IMR-90 (cell line): ENCODE measurements at regions not wholly inside any gene's neighbourhood (a gene's known extent, or its start where the extent isn't known, plus 50 kb on each side); places are given as distances from the start of the nearest gene placed in this dataset.

Experiments used
- ATAC-seq: fragments of 200-7000 bp; cut with Tn5 transposase; 2 replicates; pipeline ENCODE4 v1.9.1; 2020; ENCODE audit warnings: low read depth, mild to moderate bottlenecking, moderate library complexity
- BruUV-seq: library from RNA; stranded (reverse); fragments of 400-500 nt; replicated peaks from 2 replicates; lab custom pipeline; 2021; lab: Mats Ljungman, UMichigan
- CTCF ChIA-PET: fragments of 300-600 bp; formaldehyde crosslinking; extraction: SDS; loops from one replicate; lab custom pipeline; 2021; ENCODE audit warnings: antibody characterized with exemption; lab: Yijun Ruan, JAX
- POLR2A ChIA-PET: fragments of 300-600 bp; sonication (Branson Sonifier 250); formaldehyde crosslinking; loops from one replicate; lab custom pipeline; 2022; ENCODE audit warnings: antibody characterized with exemption; ENCODE audit not compliant: unreplicated experiment; lab: Charles Lee
- DNase-seq: peaks from one replicate; pipeline ENCODE4 v3.0.0; 2013
- H2AFZ ChIP-seq: replicated peaks from 2 replicates; pipeline ENCODE3; 2013; ENCODE audit warnings: low read length, mild to moderate bottlenecking; ENCODE audit not compliant: poor library complexity
- H2AK5ac ChIP-seq: 2 replicates; pipeline ENCODE4 v1.6.1; 2013; ENCODE audit warnings: low read depth, low read length, inconsistent platforms
- H2AK9ac ChIP-seq: replicated peaks from 2 replicates; pipeline ENCODE3; 2013; ENCODE audit warnings: mild to moderate bottlenecking, low read depth, low read length, moderate library complexity; ENCODE audit not compliant: poor library complexity
- H2BK120ac ChIP-seq: 2 replicates; pipeline ENCODE4 v1.6.1; 2013; ENCODE audit warnings: low read depth, low read length, inconsistent platforms
- H2BK15ac ChIP-seq: 3 replicates; pipeline ENCODE4 v1.6.1; 2013; ENCODE audit warnings: low read depth, low read length, inconsistent platforms
- H2BK20ac ChIP-seq: 2 replicates; pipeline ENCODE4 v1.6.1; 2013; ENCODE audit warnings: low read depth, mild to moderate bottlenecking, inconsistent platforms, low read length, moderate library complexity
- H2BK5ac ChIP-seq: 2 replicates; pipeline ENCODE4 v1.6.1; 2013; ENCODE audit warnings: mild to moderate bottlenecking, low read depth, low read length, inconsistent platforms; ENCODE audit not compliant: poor library complexity, severe bottlenecking
- H3K14ac ChIP-seq: replicated peaks from 2 replicates; pipeline ENCODE4 v1.6.1; 2013; ENCODE audit warnings: low read depth, low read length, inconsistent platforms
- H3K18ac ChIP-seq: 2 replicates; pipeline ENCODE4 v1.6.1; 2013; ENCODE audit warnings: low read depth, low read length, control low read depth
- H3K23ac ChIP-seq: 2 replicates; pipeline ENCODE4 v1.6.1; 2013; ENCODE audit warnings: low read depth, low read length, inconsistent platforms
- H3K27ac ChIP-seq: 2 replicates; pipeline ENCODE4 v1.5.1; 2013; ENCODE audit warnings: mild to moderate bottlenecking, control low read depth, low read length; ENCODE audit not compliant: insufficient read depth
- H3K27me3 ChIP-seq: 2 replicates; pipeline ENCODE4 v1.6.1; 2013; ENCODE audit warnings: low read length; ENCODE audit not compliant: control insufficient read depth, insufficient read depth
- H3K36me3 ChIP-seq: 2 replicates; pipeline ENCODE4 v1.6.1; 2013; ENCODE audit warnings: low read length, mixed read lengths; ENCODE audit not compliant: control insufficient read depth, insufficient read depth
- H3K4ac ChIP-seq: 2 replicates; pipeline ENCODE4 v1.6.1; 2013; ENCODE audit warnings: low read depth, low read length, inconsistent platforms
- H3K4me1 ChIP-seq: 2 replicates; pipeline ENCODE4 v1.6.1; 2013; ENCODE audit warnings: low read length, mixed read lengths; ENCODE audit not compliant: control insufficient read depth, insufficient read depth
- H3K4me2 ChIP-seq: 2 replicates; pipeline ENCODE4 v1.6.1; 2013; ENCODE audit warnings: low read depth, mild to moderate bottlenecking, control low read depth, low read length, moderate library complexity
- H3K4me3 ChIP-seq: 2 replicates; pipeline ENCODE4 v1.5.1; 2013; ENCODE audit warnings: low read depth, mild to moderate bottlenecking, control low read depth, low read length, moderate library complexity; ENCODE audit not compliant: insufficient read depth
- H3K56ac ChIP-seq: 2 replicates; pipeline ENCODE4 v1.6.1; 2013; ENCODE audit warnings: low read length, inconsistent platforms; ENCODE audit not compliant: insufficient read depth; ENCODE audit errors: extremely low read depth
- H3K79me1 ChIP-seq, 2 experiments: 2 replicates each; pipeline ENCODE4 v1.6.1; 2013; ENCODE audit warnings: low read length in 2 of 2, inconsistent platforms in 1 of 2, low read depth in 1 of 2
- H3K9ac ChIP-seq: 2 replicates; pipeline ENCODE4 v1.6.1; 2013; ENCODE audit warnings: low read depth, low read length, control low read depth
- H3K9me1 ChIP-seq: 2 replicates; pipeline ENCODE4 v1.6.1; 2013; ENCODE audit warnings: low read length, inconsistent platforms; ENCODE audit not compliant: insufficient read depth
- H3K9me3 ChIP-seq: 2 replicates; pipeline ENCODE4 v1.6.1; 2013; ENCODE audit warnings: low read length; ENCODE audit not compliant: control insufficient read depth, insufficient read depth
- H4K20me1 ChIP-seq: 2 replicates; pipeline ENCODE4 v1.6.1; 2013; ENCODE audit warnings: low read length, inconsistent platforms; ENCODE audit not compliant: insufficient read depth
- H4K5ac ChIP-seq: 2 replicates; pipeline ENCODE4 v1.6.1; 2013; ENCODE audit warnings: mild to moderate bottlenecking, low read depth, low read length, control low read depth
- H4K8ac ChIP-seq, 2 experiments: 2 replicates each; pipeline ENCODE4 v1.6.1; 2013; ENCODE audit warnings: low read depth in 2 of 2, low read length in 2 of 2, control low read depth in 1 of 2, inconsistent platforms in 1 of 2
- H4K91ac ChIP-seq: 2 replicates; pipeline ENCODE4 v1.6.1; 2013; ENCODE audit warnings: low read depth, low read length, inconsistent platforms; ENCODE audit not compliant: insufficient read depth
- BHLHE40 ChIP-seq: fragments of 150-350 bp; IDR thresholded peaks from 2 replicates; pipeline ENCODE4 v1.6.1; 2016; ENCODE audit warnings: mild to moderate bottlenecking, low read depth, low read length
- CEBPB ChIP-seq: IDR thresholded peaks from 2 replicates; pipeline ENCODE4 v1.6.1; 2012; ENCODE audit warnings: low read depth, low read length, improper control_type of control experiment
- CHD1 ChIP-seq: IDR thresholded peaks from 2 replicates; pipeline ENCODE4 v1.6.1; 2012; ENCODE audit warnings: low read depth, low read length, improper control_type of control experiment
- FOS ChIP-seq: fragments of 150-350 bp; IDR thresholded peaks from 2 replicates; pipeline ENCODE4 v1.6.1; 2016; ENCODE audit warnings: low read depth, low read length
- MAFK ChIP-seq: IDR thresholded peaks from 2 replicates; pipeline ENCODE4 v1.6.1; 2012; ENCODE audit warnings: low read depth, low read length, improper control_type of control experiment
- MAZ ChIP-seq: IDR thresholded peaks from 2 replicates; pipeline ENCODE4 v1.6.1; 2012; ENCODE audit warnings: low read depth, mild to moderate bottlenecking, low read length, improper control_type of control experiment, moderate library complexity, borderline replicate concordance
- MXI1 ChIP-seq: IDR thresholded peaks from 2 replicates; pipeline ENCODE4 v1.6.1; 2012; ENCODE audit warnings: low read depth, mild to moderate bottlenecking, low read length, moderate library complexity, borderline replicate concordance
- NFE2L2 ChIP-seq: fragments of 150-350 bp; IDR thresholded peaks from 2 replicates; pipeline ENCODE4 v1.6.1; 2016; ENCODE audit warnings: low read depth, mild to moderate bottlenecking, low read length
- POLR2A ChIP-seq: IDR thresholded peaks from 2 replicates; pipeline ENCODE4 v1.6.1; 2012; ENCODE audit warnings: mild to moderate bottlenecking, low read depth, low read length
- RAD21 ChIP-seq: IDR thresholded peaks from 2 replicates; pipeline ENCODE4 v1.6.1; 2012; ENCODE audit warnings: low read length, improper control_type of control experiment
- RCOR1 ChIP-seq: IDR thresholded peaks from 2 replicates; pipeline ENCODE4 v1.6.1; 2012; ENCODE audit warnings: mild to moderate bottlenecking, low read length, improper control_type of control experiment; ENCODE audit not compliant: insufficient replicate concordance
- RFX5 ChIP-seq: IDR thresholded peaks from 2 replicates; pipeline ENCODE4 v1.8.0; 2012; ENCODE audit warnings: low read depth, mild to moderate bottlenecking, low read length, moderate library complexity
- SMC3 ChIP-seq: fragments of 150-350 bp; IDR thresholded peaks from 2 replicates; pipeline ENCODE4 v1.6.1; 2016; ENCODE audit warnings: low read depth, mild to moderate bottlenecking, antibody characterized with exemption, low read length, moderate library complexity
- WGBS, 2 experiments: methylation state at CpG; one replicate each; pipeline versions ENCODE4 v1.1.5 to v1.1.7; 2013; ENCODE audit warnings: missing lambda C conversion rate in 2 of 2; ENCODE audit not compliant: insufficient read length in 1 of 2; ENCODE audit errors: extremely low coverage in 2 of 2; 5-methylcytosine and 5-hydroxymethylcytosine counted together
- dilution Hi-C: fragments of 300-500 bp; cut with HindIII; formaldehyde crosslinking; loops from one replicate; pipeline ENCODE4 v1.14.3; 2018; ENCODE audit warnings: low sequenced_read_pairs; ENCODE audit not compliant: unreplicated experiment
- in situ Hi-C: fragments of 300-500 bp; cut with MboI; formaldehyde crosslinking; loops from 3 replicates; pipeline ENCODE4 v1.14.3; 2019; ENCODE audit warnings: low sequenced_read_pairs, inconsistent platforms, mixed read lengths
- intact Hi-C: fragments of 100-400 bp; cut with micrococcal nuclease; formaldehyde crosslinking; loops from 2 replicates; pipeline ENCODE4 v1.10.0; 2022
- TF ChIP-seq, protein P1 (sequence below): conservative IDR thresholded peaks from 2 replicates; pipeline ENCODE4 v1.5.1; 2012; ENCODE audit warnings: mild to moderate bottlenecking, low read depth, low read length, improper control_type of control experiment
- TF ChIP-seq, protein P2 (sequence below): fragments of 150-350 bp; IDR thresholded peaks from 2 replicates; pipeline ENCODE4 v1.6.1; 2016; ENCODE audit warnings: low read depth, mild to moderate bottlenecking, low read length, moderate library complexity, borderline replicate concordance
- TF ChIP-seq, protein P3 (sequence below): fragments of 150-350 bp; IDR thresholded peaks from 2 replicates; pipeline ENCODE4 v1.6.1; 2017; ENCODE audit warnings: mild to moderate bottlenecking, antibody characterized with exemption, low read length, low read depth

DNA sequence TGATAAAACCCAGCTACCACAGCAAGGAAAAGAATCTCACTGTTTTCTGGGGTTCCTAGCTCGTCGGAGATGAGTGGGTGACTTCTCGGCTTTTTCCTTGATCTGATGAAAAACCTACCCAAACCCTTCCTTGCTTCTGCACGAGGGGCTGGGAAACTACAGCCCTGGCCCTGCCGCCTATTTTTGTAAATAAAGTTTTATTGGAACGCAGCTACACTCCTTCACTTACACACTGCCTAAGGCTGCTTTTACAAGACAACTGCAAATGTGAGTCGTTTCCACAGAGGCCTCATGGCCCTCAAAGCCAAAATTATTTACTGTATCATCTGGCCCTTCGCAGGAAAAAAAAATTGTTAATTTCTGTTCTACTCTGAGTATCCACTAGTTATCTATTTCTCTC lies 116.0 kb upstream of the TMPRSS2 start:
- Histone ChIP-seq H3K27me3 (peaks cover 12% of the 10 kb centered on the region), H3K23ac (no peak overlapping the region), H3K14ac (no peak overlapping the region), H4K20me1 (no peaks in the 10 kb centered on the region), H4K91ac (no peak overlapping the region), H3K79me1 (no peaks in the 10 kb centered on the region), H2BK120ac (no peak overlapping the region), H3K18ac (no peak overlapping the region), H3K9me3 (no peaks in the 10 kb centered on the region), H3K36me3 (no peaks in the 10 kb centered on the region), H4K5ac (no peak overlapping the region), H2AK5ac (no peak overlapping the region), H3K4me2 (no peak overlapping the region), H3K27ac (no peak overlapping the region), H2BK20ac (no peak overlapping the region), H3K9me1 (no peaks in the 10 kb centered on the region), H4K8ac (no peak overlapping the region), H2AK9ac (no peak overlapping the region), H3K9ac (no peak overlapping the region), H3K4me1 (peaks cover 9% of the 10 kb centered on the region), H3K56ac (no peak overlapping the region), H2AFZ (no peak overlapping the region), H3K4me3 (no peak overlapping the region), H3K4ac (no peak overlapping the region), H2BK5ac (no peak overlapping the region), H2BK15ac (no peak overlapping the region)
- no CpG with 5 or more reads among the region's 8 CpGs for whole genome bisulfite sequencing, 2 experiments
- in situ Hi-C loops (no loop called here), dilution Hi-C loops (no loop called here), intact Hi-C loops (no loop called here)
- no peak for DNase-seq
- TF ChIP-seq FOS (no peak), RAD21 (no peak), MAFK (no peak), RCOR1 (no peak), POLR2A (no peak), CHD1 (no peak), NFE2L2 (no peak), RFX5 (no peak), BHLHE40 (no peak), MXI1 (no peak), CEBPB (no peak), MAZ (no peak), SMC3 (no peak)
- TF ChIP-seq, protein P1, sequence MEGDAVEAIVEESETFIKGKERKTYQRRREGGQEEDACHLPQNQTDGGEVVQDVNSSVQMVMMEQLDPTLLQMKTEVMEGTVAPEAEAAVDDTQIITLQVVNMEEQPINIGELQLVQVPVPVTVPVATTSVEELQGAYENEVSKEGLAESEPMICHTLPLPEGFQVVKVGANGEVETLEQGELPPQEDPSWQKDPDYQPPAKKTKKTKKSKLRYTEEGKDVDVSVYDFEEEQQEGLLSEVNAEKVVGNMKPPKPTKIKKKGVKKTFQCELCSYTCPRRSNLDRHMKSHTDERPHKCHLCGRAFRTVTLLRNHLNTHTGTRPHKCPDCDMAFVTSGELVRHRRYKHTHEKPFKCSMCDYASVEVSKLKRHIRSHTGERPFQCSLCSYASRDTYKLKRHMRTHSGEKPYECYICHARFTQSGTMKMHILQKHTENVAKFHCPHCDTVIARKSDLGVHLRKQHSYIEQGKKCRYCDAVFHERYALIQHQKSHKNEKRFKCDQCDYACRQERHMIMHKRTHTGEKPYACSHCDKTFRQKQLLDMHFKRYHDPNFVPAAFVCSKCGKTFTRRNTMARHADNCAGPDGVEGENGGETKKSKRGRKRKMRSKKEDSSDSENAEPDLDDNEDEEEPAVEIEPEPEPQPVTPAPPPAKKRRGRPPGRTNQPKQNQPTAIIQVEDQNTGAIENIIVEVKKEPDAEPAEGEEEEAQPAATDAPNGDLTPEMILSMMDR, result no peak
- TF ChIP-seq, protein P2, sequence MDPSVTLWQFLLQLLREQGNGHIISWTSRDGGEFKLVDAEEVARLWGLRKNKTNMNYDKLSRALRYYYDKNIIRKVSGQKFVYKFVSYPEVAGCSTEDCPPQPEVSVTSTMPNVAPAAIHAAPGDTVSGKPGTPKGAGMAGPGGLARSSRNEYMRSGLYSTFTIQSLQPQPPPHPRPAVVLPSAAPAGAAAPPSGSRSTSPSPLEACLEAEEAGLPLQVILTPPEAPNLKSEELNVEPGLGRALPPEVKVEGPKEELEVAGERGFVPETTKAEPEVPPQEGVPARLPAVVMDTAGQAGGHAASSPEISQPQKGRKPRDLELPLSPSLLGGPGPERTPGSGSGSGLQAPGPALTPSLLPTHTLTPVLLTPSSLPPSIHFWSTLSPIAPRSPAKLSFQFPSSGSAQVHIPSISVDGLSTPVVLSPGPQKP, result no peak
- TF ChIP-seq, protein P3, sequence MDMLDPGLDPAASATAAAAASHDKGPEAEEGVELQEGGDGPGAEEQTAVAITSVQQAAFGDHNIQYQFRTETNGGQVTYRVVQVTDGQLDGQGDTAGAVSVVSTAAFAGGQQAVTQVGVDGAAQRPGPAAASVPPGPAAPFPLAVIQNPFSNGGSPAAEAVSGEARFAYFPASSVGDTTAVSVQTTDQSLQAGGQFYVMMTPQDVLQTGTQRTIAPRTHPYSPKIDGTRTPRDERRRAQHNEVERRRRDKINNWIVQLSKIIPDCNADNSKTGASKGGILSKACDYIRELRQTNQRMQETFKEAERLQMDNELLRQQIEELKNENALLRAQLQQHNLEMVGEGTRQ, result no peak
- no peak for ATAC-seq
- ChIA-PET POLR2A (no interaction called here), CTCF (interaction anchor here (0.9 to 1.3 kb wide), 2 partner anchors 11 to 193 kb away, joined by 3 to 8 read pairs; no protein-coding TSS in a partner anchor)
- no TSS peak for BruUV-seq
